Keratinocyte (primary cell): ENCODE measurements at regions not wholly inside any gene's neighbourhood (a gene's known extent, or its start where the extent isn't known, plus 50 kb on each side); places are given as distances from the start of the nearest gene placed in this dataset.

Experiments used
- DNase-seq: peaks from one replicate; pipeline ENCODE4 v3.0.0-alpha.2; 2011; ENCODE audit warnings: low read depth, missing footprints, low spot score
- FAIRE-seq: peaks from 2 replicates; lab custom pipeline; 2011; peaks lifted over from hg19 to GRCh38; lab: Jason Lieb, UNC
- H2AFZ ChIP-seq: 2 replicates; pipeline ENCODE4 v1.6.0; 2012; ENCODE audit warnings: low read length, control low read depth, inconsistent platforms; ENCODE audit not compliant: control insufficient read depth
- H3K27ac ChIP-seq: 2 replicates; pipeline ENCODE4 v1.5.1; 2011; ENCODE audit warnings: low read length; ENCODE audit not compliant: control insufficient read depth, insufficient read depth
- H3K27me3 ChIP-seq: 3 replicates; pipeline ENCODE4 v1.6.0; 2011; ENCODE audit warnings: low read length; ENCODE audit not compliant: control insufficient read depth, insufficient read depth; ENCODE audit errors: extremely low read depth
- H3K36me3 ChIP-seq, 2 experiments: 2 replicates in 1 of 2; 3 replicates in 1 of 2; pipeline ENCODE4 v1.5.1; 2011; ENCODE audit warnings: low read length in 2 of 2, mild to moderate bottlenecking in 1 of 2; ENCODE audit not compliant: control insufficient read depth in 2 of 2, insufficient read depth in 2 of 2; ENCODE audit errors: extremely low read depth in 1 of 2
- H3K4me1 ChIP-seq: 3 replicates; pipeline ENCODE4 v1.5.1; 2011; ENCODE audit warnings: low read length; ENCODE audit not compliant: control insufficient read depth, insufficient read depth; ENCODE audit errors: extremely low read depth
- H3K4me2 ChIP-seq: 3 replicates; pipeline ENCODE4 v1.6.0; 2011; ENCODE audit warnings: low read depth, low read length; ENCODE audit not compliant: control insufficient read depth, insufficient read depth; ENCODE audit errors: extremely low read depth
- H3K4me3 ChIP-seq, 3 experiments: fragments of 200-600 bp in 1 of 3; sonication (generic) in 1 of 3; 2 replicates in 2 of 3; 3 replicates in 1 of 3; pipeline ENCODE4 v1.5.1; 2011 to 2016; ENCODE audit warnings: low read length in 3 of 3, mild to moderate bottlenecking in 3 of 3, control low read depth in 2 of 3, inconsistent platforms in 1 of 3, low read depth in 1 of 3, mixed read lengths in 1 of 3, mixed run types in 1 of 3, moderate library complexity in 1 of 3; ENCODE audit not compliant: control insufficient read depth in 2 of 3, insufficient read depth in 2 of 3; ENCODE audit errors: extremely low read depth in 1 of 3
- H3K79me2 ChIP-seq: 2 replicates; pipeline ENCODE4 v1.6.0; 2012; ENCODE audit warnings: low read length; ENCODE audit not compliant: control insufficient read depth, insufficient read depth
- H3K9ac ChIP-seq: 3 replicates; pipeline ENCODE4 v1.6.0; 2011; ENCODE audit warnings: low read length; ENCODE audit not compliant: control insufficient read depth, insufficient read depth; ENCODE audit errors: extremely low read depth
- H3K9me1 ChIP-seq: 3 replicates; pipeline ENCODE4 v1.6.0; 2011; ENCODE audit warnings: low read length; ENCODE audit not compliant: control insufficient read depth, insufficient read depth; ENCODE audit errors: extremely low read depth
- H3K9me3 ChIP-seq: 2 replicates; pipeline ENCODE4 v1.5.1; 2012; ENCODE audit warnings: low read depth, low read length; ENCODE audit not compliant: control insufficient read depth
- H4K20me1 ChIP-seq: 3 replicates; pipeline ENCODE4 v1.6.0; 2011; ENCODE audit warnings: low read length; ENCODE audit not compliant: control insufficient read depth, insufficient read depth; ENCODE audit errors: extremely low read depth
- EZH2 ChIP-seq: IDR thresholded peaks from one replicate; pipeline ENCODE4 v1.6.1; 2012; ENCODE audit warnings: inconsistent platforms, mild to moderate bottlenecking, low read length, moderate library complexity
- dilution Hi-C: fragments of 300-500 bp; cut with MboI; formaldehyde crosslinking; loops from one replicate; pipeline ENCODE4 v1.7.0; 2020; ENCODE audit warnings: low sequenced_read_pairs; ENCODE audit not compliant: extremely low pct_ligation_motif_present
- TF ChIP-seq, protein P1 (sequence below), 3 experiments: IDR thresholded peaks in 1 of 3; conservative IDR thresholded peaks in 1 of 3; optimal IDR thresholded peaks in 1 of 3; 2 replicates in 2 of 3; 3 replicates in 1 of 3; pipeline versions ENCODE3 to v1.5.1; 2011; ENCODE audit warnings: low read length in 3 of 3, mild to moderate bottlenecking in 3 of 3, moderate library complexity in 2 of 3, control low read depth in 1 of 3, inconsistent platforms in 1 of 3; ENCODE audit not compliant: insufficient read depth in 2 of 3; ENCODE audit errors: extremely low read depth in 1 of 3

DNA sequence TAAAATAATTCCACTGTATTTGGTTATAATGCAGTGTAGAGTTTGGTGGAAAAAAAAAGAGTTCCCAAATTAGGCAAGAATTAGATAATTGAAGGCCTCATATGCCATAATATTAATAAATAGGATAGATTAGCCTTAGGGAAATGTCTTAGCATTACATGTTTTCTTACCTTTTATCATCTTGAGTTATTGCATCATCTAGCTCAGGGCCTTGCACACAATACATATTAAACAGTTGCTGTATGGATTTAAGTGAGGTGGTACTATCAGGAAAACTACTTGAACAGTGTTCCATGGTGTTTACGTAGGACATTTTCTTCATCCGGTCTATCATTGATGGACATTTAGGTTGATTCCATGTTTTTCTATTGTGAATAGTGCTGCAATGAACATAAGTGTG, 419.4 kb downstream of the EPHA5 start:
- no peak for FAIRE-seq
- TF ChIP-seq, protein P1, sequence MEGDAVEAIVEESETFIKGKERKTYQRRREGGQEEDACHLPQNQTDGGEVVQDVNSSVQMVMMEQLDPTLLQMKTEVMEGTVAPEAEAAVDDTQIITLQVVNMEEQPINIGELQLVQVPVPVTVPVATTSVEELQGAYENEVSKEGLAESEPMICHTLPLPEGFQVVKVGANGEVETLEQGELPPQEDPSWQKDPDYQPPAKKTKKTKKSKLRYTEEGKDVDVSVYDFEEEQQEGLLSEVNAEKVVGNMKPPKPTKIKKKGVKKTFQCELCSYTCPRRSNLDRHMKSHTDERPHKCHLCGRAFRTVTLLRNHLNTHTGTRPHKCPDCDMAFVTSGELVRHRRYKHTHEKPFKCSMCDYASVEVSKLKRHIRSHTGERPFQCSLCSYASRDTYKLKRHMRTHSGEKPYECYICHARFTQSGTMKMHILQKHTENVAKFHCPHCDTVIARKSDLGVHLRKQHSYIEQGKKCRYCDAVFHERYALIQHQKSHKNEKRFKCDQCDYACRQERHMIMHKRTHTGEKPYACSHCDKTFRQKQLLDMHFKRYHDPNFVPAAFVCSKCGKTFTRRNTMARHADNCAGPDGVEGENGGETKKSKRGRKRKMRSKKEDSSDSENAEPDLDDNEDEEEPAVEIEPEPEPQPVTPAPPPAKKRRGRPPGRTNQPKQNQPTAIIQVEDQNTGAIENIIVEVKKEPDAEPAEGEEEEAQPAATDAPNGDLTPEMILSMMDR (optimal IDR thresholded peaks at IDR 0.05 in 1 of 3, IDR thresholded peaks at IDR 0.05 in 1 of 3, conservative IDR thresholded peaks at IDR 0.05 in 1 of 3; ENCODE audit: extremely low read depth in 1 of 3, insufficient read depth in 2 of 3, low read length in 3 of 3), result no peak
- no peak for TF ChIP-seq EZH2
- no peaks in the 10 kb centered on the region for H3K27me3 ChIP-seq
- no peaks in the 10 kb centered on the region for H3K9me3 ChIP-seq
- H3K4me2 ChIP-seq, result no peak overlapping the region
- H3K9ac ChIP-seq, result no peak overlapping the region
- H3K27ac ChIP-seq, result no peak overlapping the region
- no peaks in the 10 kb centered on the region for H3K36me3 ChIP-seq
- no peak overlapping the region for H2AFZ ChIP-seq
- no peaks in the 10 kb centered on the region for H3K4me1 ChIP-seq
- H3K9me1 ChIP-seq, result no peaks in the 10 kb centered on the region
- no peaks in the 10 kb centered on the region for H3K79me2 ChIP-seq
- dilution Hi-C loops, result no loop called here
- no peak for DNase-seq
- no peaks in the 10 kb centered on the region for H4K20me1 ChIP-seq
- no peak overlapping the region for H3K4me3 ChIP-seq

GRCh38 chr4:65249111-65249510, 421.2 kb downstream of the EPHA5 start:
- DNase-seq (no peak), FAIRE-seq (no peak)
- H3K27me3 ChIP-seq, result no peaks in the 10 kb centered on the region
- no peaks in the 10 kb centered on the region for H3K9me1 ChIP-seq
- no peaks in the 10 kb centered on the region for H3K4me1 ChIP-seq
- H2AFZ ChIP-seq, result no peak overlapping the region
- no peaks in the 10 kb centered on the region for H3K79me2 ChIP-seq
- H3K36me3 ChIP-seq, result no peaks in the 10 kb centered on the region
- TF ChIP-seq, protein P1 (optimal IDR thresholded peaks at IDR 0.05 in 1 of 3, IDR thresholded peaks at IDR 0.05 in 1 of 3, conservative IDR thresholded peaks at IDR 0.05 in 1 of 3; ENCODE audit: extremely low read depth in 1 of 3, insufficient read depth in 2 of 3, low read length in 3 of 3), result no peak
- no peak for TF ChIP-seq EZH2
- dilution Hi-C loops, result no loop called here
- H4K20me1 ChIP-seq, result no peaks in the 10 kb centered on the region
- no peak overlapping the region for H3K27ac ChIP-seq
- no peak overlapping the region for H3K9ac ChIP-seq
- no peak overlapping the region for H3K4me3 ChIP-seq
- no peak overlapping the region for H3K4me2 ChIP-seq
- no peaks in the 10 kb centered on the region for H3K9me3 ChIP-seq
